ENCODE measurements at regions not wholly inside any gene's neighbourhood (a gene's known extent, or its start where the extent isn't known, plus 50 kb on each side); places are given as distances from the start of the nearest gene placed in this dataset.

- TF ChIP-seq, protein P1, sequence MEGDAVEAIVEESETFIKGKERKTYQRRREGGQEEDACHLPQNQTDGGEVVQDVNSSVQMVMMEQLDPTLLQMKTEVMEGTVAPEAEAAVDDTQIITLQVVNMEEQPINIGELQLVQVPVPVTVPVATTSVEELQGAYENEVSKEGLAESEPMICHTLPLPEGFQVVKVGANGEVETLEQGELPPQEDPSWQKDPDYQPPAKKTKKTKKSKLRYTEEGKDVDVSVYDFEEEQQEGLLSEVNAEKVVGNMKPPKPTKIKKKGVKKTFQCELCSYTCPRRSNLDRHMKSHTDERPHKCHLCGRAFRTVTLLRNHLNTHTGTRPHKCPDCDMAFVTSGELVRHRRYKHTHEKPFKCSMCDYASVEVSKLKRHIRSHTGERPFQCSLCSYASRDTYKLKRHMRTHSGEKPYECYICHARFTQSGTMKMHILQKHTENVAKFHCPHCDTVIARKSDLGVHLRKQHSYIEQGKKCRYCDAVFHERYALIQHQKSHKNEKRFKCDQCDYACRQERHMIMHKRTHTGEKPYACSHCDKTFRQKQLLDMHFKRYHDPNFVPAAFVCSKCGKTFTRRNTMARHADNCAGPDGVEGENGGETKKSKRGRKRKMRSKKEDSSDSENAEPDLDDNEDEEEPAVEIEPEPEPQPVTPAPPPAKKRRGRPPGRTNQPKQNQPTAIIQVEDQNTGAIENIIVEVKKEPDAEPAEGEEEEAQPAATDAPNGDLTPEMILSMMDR (conservative IDR thresholded peaks at IDR 0.05; ENCODE audit: low read depth, low read length), result no peak
- DNase-seq (ENCODE audit: low read depth), result no peak
These were observed 231.9 kb downstream of the CLIC5 start for GRCh38 chr6:45783716-45784115.

DNA sequence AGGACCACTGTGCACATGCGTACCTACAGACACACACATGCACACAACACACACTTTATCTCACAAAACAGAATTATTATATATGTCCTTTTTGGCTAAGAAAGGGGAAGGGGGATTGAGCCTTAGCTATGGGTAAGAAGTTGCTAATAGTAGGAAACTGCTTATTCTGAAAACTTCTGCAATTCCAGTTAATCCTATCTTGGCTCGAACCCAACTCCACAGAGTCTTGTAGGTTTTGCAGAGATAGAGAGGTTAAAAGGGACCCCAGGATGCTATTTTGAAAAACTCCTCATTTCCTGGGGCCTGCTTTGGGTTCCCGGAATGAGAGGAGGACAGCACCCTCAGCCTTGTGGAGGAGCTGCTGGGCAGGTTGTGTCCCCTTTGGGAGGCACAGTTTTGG is 233.8 kb downstream of the CLIC5 start:
- no peak for DNase-seq (ENCODE audit: low read depth)
- H3K4me3 ChIP-seq (ENCODE audit: low read depth, low read length), result no peak overlapping the region
- TF ChIP-seq, protein P1 (conservative IDR thresholded peaks at IDR 0.05; ENCODE audit: low read depth, low read length), result no peak

More at GRCh38 chr6:45783716-45784115, 231.9 kb downstream of the CLIC5 start:
- no peak overlapping the region for H3K4me3 ChIP-seq (ENCODE audit: low read depth, low read length)

GRCh38 chr6:45780523-45780922 is 235.1 kb downstream of the CLIC5 start:
- TF ChIP-seq, protein P1 (conservative IDR thresholded peaks at IDR 0.05; ENCODE audit: low read depth, low read length), result no peak
- no peak for DNase-seq (ENCODE audit: low read depth)
- no peak overlapping the region for H3K4me3 ChIP-seq (ENCODE audit: low read depth, low read length)

- TF ChIP-seq, protein P1 (conservative IDR thresholded peaks at IDR 0.05; ENCODE audit: low read depth, low read length), result no peak
- H3K4me3 ChIP-seq (ENCODE audit: low read depth, low read length), result no peak overlapping the region
These were observed 240.5 kb downstream of the CLIC5 start for GRCh38 chr6:45775026-45775697.

DNA sequence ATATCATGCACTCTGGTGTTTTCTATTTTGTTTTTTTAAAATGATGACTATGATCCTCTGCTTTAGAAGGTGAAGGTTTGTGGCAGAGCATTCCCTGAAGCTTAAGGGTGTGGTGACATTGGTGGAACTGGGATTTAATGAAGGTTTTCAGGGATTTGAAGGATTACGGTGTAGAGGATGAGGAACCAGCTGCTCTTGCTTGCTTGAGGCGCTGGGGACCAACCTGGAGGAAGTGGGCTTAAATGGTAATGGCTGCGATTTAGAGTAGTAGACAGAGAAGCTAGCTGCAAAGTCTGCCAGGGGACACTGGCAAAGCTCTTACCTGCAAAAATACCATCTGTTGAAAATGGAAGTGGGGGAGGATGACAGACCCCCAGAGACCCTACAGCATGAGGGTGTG is 241.8 kb downstream of the CLIC5 start:
- no peak for DNase-seq (ENCODE audit: low read depth)
- TF ChIP-seq, protein P1 (conservative IDR thresholded peaks at IDR 0.05; ENCODE audit: low read depth, low read length), result no peak
- no peak overlapping the region for H3K4me3 ChIP-seq (ENCODE audit: low read depth, low read length)

More at GRCh38 chr6:45775026-45775697, 240.5 kb downstream of the CLIC5 start:
- DNase-seq (ENCODE audit: low read depth), result no peak

GRCh38 chr6:45772886-45773495 is 242.7 kb downstream of the CLIC5 start:
- TF ChIP-seq, protein P1 (conservative IDR thresholded peaks at IDR 0.05; ENCODE audit: low read depth, low read length), result no peak
- DNase-seq (ENCODE audit: low read depth), result no peak
- no peak overlapping the region for H3K4me3 ChIP-seq (ENCODE audit: low read depth, low read length)

- no peak overlapping the region for H3K4me3 ChIP-seq (ENCODE audit: low read depth, low read length)
- TF ChIP-seq, protein P1 (conservative IDR thresholded peaks at IDR 0.05; ENCODE audit: low read depth, low read length), result no peak
- DNase-seq (ENCODE audit: low read depth), result no peak
These were observed 243.6 kb downstream of the CLIC5 start for GRCh38 chr6:45772051-45772450.

Measured in choroid plexus epithelial cell (primary cell).